Fibroblast of skin of right quadriceps (primary cell): ENCODE measurements at regions not wholly inside any gene's neighbourhood (a gene's known extent, or its start where the extent isn't known, plus 50 kb on each side); places are given as distances from the start of the nearest gene placed in this dataset.

Source experiments
- DNase-seq: peaks from one replicate; pipeline ENCODE4 v3.0.0-alpha.2; 2013

GRCh38 chr4:96102541-96103026 lies 262.7 kb downstream of the PDHA2 start:
- peak; percentile 5 for DNase-seq

GRCh38 chr4:96103086-96103485 lies 263.2 kb downstream of the PDHA2 start:
- no peak for DNase-seq

- DNase-seq: no peak
These were observed 268.3 kb downstream of the PDHA2 start for GRCh38 chr4:96108146-96108545.

- no peak for DNase-seq
These were observed 272.7 kb downstream of the PDHA2 start for GRCh38 chr4:96112631-96113030.

GRCh38 chr4:96120206-96120605 lies 280.3 kb downstream of the PDHA2 start:
- no peak for DNase-seq

- no peak for DNase-seq
These were observed 286.3 kb downstream of the PDHA2 start for GRCh38 chr4:96126227-96126626.

- no peak for DNase-seq
These were observed 291.3 kb downstream of the PDHA2 start for GRCh38 chr4:96131186-96131585.

GRCh38 chr4:96134806-96135205 lies 294.9 kb downstream of the PDHA2 start:
- DNase-seq: no peak

- peak; percentile 3 for DNase-seq
These were observed 296.2 kb downstream of the PDHA2 start for GRCh38 chr4:96136056-96136455.

GRCh38 chr4:96139251-96139929 lies 299.5 kb downstream of the PDHA2 start:
- DNase-seq: no peak

GRCh38 chr4:96145601-96146000 lies 305.7 kb downstream of the PDHA2 start:
- DNase-seq: peak; percentile 1

GRCh38 chr4:96146686-96147085 lies 306.8 kb downstream of the PDHA2 start:
- DNase-seq: peak; percentile 7

- no peak for DNase-seq
These were observed 310.0 kb downstream of the PDHA2 start for GRCh38 chr4:96149894-96150293.

GRCh38 chr4:96150466-96150865 lies 310.6 kb downstream of the PDHA2 start:
- DNase-seq: no peak

GRCh38 chr4:96152824-96153223 lies 312.9 kb downstream of the PDHA2 start:
- no peak for DNase-seq

- no peak for DNase-seq
These were observed 314.8 kb downstream of the PDHA2 start for GRCh38 chr4:96154676-96155075.

GRCh38 chr4:96162636-96163035 lies 322.7 kb downstream of the PDHA2 start:
- DNase-seq: peak; percentile 62

GRCh38 chr4:96164814-96165351 lies 325.0 kb downstream of the PDHA2 start:
- peak; percentile 80 for DNase-seq

GRCh38 chr4:96166806-96167205 lies 326.9 kb downstream of the PDHA2 start:
- no peak for DNase-seq

GRCh38 chr4:96170198-96170597 lies 330.3 kb downstream of the PDHA2 start:
- no peak for DNase-seq

GRCh38 chr4:96173756-96174155 lies 333.9 kb downstream of the PDHA2 start:
- DNase-seq: no peak

- DNase-seq: no peak
These were observed 336.0 kb downstream of the PDHA2 start for GRCh38 chr4:96175871-96176270.

GRCh38 chr4:96183611-96184010 lies 343.7 kb downstream of the PDHA2 start:
- DNase-seq: no peak

GRCh38 chr4:96186593-96186992 lies 346.7 kb downstream of the PDHA2 start:
- no peak for DNase-seq

GRCh38 chr4:96189761-96190160 lies 349.9 kb downstream of the PDHA2 start:
- no peak for DNase-seq
